Duodenal mucosa (tissue), 2 donors: ENCODE measurements at regions not wholly inside any gene's neighbourhood (a gene's known extent, or its start where the extent isn't known, plus 50 kb on each side); places are given as distances from the start of the nearest gene placed in this dataset.

Experiments used
- H3K27ac ChIP-seq: one replicate; pipeline ENCODE4 v1.7.0; 2013; ENCODE audit warnings: low read depth, low read length
- H3K27me3 ChIP-seq, 2 donors: one replicate each; pipeline ENCODE4 v1.7.0; 2013; ENCODE audit warnings: low read length in 2 of 2, control low read depth in 1 of 2; ENCODE audit not compliant: insufficient read depth in 2 of 2, control insufficient read depth in 1 of 2
- H3K36me3 ChIP-seq, 2 donors: one replicate each; pipeline ENCODE4 v1.7.0; 2013; ENCODE audit warnings: low read length in 2 of 2, control low read depth in 1 of 2; ENCODE audit not compliant: insufficient read depth in 2 of 2, control insufficient read depth in 1 of 2
- H3K4me1 ChIP-seq, 2 donors: one replicate each; pipeline ENCODE4 v1.7.0; 2013; ENCODE audit warnings: low read length in 2 of 2, control low read depth in 1 of 2; ENCODE audit not compliant: insufficient read depth in 2 of 2, control insufficient read depth in 1 of 2
- H3K4me3 ChIP-seq, 2 donors: one replicate each; pipeline ENCODE4 v1.7.0; 2013; ENCODE audit warnings: low read length in 2 of 2, low read depth in 1 of 2
- H3K9ac ChIP-seq, 2 donors: one replicate each; pipeline ENCODE4 v1.7.0; 2013; ENCODE audit warnings: low read length in 2 of 2, low read depth in 1 of 2
- H3K9me3 ChIP-seq, 2 donors: one replicate each; pipeline ENCODE4 v1.7.0; 2013; ENCODE audit warnings: low read length in 2 of 2, control low read depth in 1 of 2; ENCODE audit not compliant: control insufficient read depth in 1 of 2

DNA sequence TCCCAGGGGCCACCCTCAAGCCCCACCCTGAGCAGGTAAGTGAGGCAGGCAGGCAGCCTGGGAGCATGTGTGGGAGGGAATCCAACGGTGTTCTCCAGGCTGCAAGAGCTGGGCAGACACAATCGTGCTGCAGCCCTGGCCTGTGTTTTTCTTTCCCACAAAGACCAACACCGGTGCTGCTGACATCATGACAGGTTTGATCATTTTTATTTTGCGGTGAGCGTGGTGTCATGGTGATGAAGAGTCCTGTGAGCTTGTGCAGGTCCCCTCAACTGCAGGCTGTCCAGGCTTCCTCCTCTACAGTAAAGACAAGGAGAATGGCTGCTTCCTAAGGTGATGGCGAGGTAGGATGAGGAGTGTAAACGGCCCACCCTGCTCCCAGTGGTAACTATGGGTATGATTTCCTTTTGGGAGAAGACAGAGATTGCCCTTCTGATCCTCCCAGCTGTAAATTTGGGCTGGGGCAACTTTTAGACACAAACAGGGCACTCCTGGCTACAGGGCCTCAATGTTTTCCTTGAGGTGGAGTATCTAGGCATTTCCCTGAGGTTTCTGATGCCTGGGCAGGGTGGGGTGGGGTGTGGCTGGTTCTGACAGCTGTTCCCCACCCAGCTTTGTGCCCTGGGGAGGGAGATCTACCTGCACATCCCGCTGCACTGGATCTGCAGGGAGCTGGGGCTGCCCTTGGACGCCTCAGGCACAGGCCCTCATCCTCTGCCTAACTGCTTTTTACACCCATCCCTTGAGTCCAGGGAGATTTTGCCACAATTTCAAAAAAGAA, 109.1 kb downstream of the VCPKMT start:
- H3K36me3 ChIP-seq: no peaks in the 10 kb centered on the region
- no peaks in the 10 kb centered on the region for H3K9me3 ChIP-seq
- H3K4me1 ChIP-seq: peaks cover 14 to 15% of the 10 kb centered on the region in 2 donors
- H3K27me3 ChIP-seq: no peaks in the 10 kb centered on the region
- no peak overlapping the region for H3K9ac ChIP-seq
- H3K27ac ChIP-seq: no peak overlapping the region
- H3K4me3 ChIP-seq: no peak overlapping the region

DNA sequence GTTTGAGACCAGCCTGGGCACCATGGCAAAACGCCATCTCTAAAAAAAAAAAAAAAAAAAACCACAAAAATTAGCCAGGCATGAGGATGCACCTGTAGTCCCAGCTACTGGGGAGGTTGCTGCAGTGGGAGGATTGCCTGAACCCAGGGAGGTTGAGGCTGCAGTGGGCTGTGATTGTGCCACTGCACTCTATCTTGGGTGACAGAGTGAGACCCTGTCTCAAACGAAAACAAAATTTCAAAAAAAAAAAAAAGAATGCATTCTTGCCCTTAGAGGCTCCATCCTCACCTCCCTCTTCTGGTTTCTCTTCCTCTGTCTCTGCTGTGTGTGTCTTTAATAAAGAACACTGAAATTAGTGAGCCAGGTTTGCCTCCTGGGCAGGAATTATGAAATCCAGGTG, 107.8 kb downstream of the VCPKMT start:
- no peaks in the 10 kb centered on the region for H3K9me3 ChIP-seq
- H3K4me3 ChIP-seq: no peak overlapping the region
- H3K36me3 ChIP-seq: no peaks in the 10 kb centered on the region
- peaks cover 8 to 9% of the 10 kb centered on the region in 2 donors for H3K4me1 ChIP-seq
- H3K9ac ChIP-seq: no peak overlapping the region
- H3K27me3 ChIP-seq: no peaks in the 10 kb centered on the region
- H3K27ac ChIP-seq: no peak overlapping the region

DNA sequence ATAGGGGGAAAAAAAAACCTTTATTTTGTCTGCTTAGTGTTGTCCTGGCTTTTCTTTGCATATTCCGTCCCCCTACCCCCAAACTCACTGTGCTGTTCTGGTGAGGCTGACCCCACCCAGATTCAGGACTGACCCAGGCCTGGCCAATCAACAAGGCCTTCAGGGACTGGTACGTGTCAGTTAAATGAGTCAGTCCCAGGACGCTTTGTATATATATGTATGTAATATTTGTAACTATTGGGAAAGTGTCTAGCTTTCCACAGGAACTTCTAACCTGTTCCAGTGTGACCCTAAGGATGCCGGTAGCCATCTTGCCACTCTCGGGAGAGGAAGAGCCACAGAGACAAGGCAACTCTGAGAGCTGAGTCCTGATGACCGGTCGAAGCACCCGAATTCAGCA, 107.4 kb downstream of the VCPKMT start:
- no peak overlapping the region for H3K9ac ChIP-seq
- H3K36me3 ChIP-seq: no peaks in the 10 kb centered on the region
- no peaks in the 10 kb centered on the region for H3K9me3 ChIP-seq
- no peak overlapping the region for H3K27ac ChIP-seq
- H3K4me3 ChIP-seq: no peak overlapping the region
- peaks cover 4 to 9% of the 10 kb centered on the region in 2 donors for H3K4me1 ChIP-seq
- no peaks in the 10 kb centered on the region for H3K27me3 ChIP-seq

DNA sequence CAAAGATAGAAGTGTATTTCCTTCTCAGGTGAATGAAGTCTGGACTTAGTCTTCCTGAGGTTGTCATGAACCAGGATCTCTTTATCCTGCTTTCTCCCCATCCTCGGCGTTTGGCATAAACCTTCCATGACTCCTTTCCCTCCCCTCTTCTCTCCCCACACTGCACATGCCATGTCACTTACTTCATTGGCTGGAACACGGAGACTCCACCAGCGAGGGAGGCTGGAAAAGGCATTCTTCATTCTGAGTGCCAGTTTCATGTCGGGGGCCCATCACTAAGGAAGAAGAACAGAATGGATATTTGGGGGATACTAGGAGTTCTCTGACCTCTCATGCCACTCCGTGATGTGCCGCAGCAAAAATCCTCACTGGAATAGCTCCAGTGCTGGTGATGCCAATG, 105.6 kb downstream of the VCPKMT start:
- Histone ChIP-seq H3K9me3 (no peaks in the 10 kb centered on the region), H3K36me3 (no peaks in the 10 kb centered on the region), H3K27me3 (no peaks in the 10 kb centered on the region), H3K27ac (no peak overlapping the region), H3K9ac (no peak overlapping the region), H3K4me1 (peaks cover 0 to 6% of the 10 kb centered on the region in 2 donors), H3K4me3 (no peak overlapping the region)

DNA sequence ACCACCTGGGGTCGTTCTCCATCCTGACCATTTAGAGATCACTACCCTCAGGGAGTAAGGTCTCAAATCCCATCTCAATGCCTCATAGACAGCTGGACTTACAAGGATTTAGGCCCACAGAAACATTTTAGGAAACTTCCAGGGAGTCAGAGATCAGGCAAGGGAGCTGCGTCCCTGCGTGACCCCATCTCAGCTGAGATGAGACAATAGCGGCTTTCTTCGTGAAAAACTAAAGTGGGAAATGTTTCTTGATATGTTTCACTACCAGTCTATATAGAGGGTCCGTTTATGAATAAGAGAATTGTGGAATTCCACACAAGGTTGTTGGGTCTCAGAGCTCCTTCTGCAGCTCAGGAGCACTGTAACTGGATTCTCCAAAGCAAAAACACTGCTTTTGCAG, 105.1 kb downstream of the VCPKMT start:
- Histone ChIP-seq H3K9ac (no peak overlapping the region), H3K27me3 (no peaks in the 10 kb centered on the region), H3K27ac (no peak overlapping the region), H3K9me3 (no peaks in the 10 kb centered on the region), H3K4me3 (no peak overlapping the region), H3K36me3 (no peaks in the 10 kb centered on the region), H3K4me1 (peaks cover 0 to 6% of the 10 kb centered on the region in 2 donors)

DNA sequence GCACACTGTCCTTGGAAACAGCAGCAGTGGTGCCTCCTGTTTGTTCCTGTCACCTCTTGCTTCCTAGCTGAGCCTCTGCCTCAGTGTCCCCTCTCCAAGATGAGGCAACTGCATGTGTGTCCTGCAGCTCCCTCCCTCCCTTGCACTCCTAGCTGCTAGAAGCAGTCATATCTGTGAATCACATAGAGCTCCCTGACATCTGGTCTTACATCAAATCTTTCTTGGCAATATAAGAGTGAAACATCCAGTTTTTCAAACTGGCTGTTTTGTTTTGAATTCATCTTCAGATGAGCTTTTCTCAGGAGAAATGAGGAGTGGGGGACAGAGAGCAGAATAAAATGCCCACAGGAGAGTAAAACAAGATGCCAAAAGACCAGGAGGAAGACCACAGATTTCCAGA, 103.7 kb downstream of the VCPKMT start:
- Histone ChIP-seq H3K4me1 (peaks cover 0 to under 1% of the 10 kb centered on the region in 2 donors), H3K9ac (no peak overlapping the region), H3K36me3 (no peaks in the 10 kb centered on the region), H3K27ac (no peak overlapping the region), H3K4me3 (no peak overlapping the region), H3K9me3 (no peaks in the 10 kb centered on the region), H3K27me3 (no peaks in the 10 kb centered on the region)

DNA sequence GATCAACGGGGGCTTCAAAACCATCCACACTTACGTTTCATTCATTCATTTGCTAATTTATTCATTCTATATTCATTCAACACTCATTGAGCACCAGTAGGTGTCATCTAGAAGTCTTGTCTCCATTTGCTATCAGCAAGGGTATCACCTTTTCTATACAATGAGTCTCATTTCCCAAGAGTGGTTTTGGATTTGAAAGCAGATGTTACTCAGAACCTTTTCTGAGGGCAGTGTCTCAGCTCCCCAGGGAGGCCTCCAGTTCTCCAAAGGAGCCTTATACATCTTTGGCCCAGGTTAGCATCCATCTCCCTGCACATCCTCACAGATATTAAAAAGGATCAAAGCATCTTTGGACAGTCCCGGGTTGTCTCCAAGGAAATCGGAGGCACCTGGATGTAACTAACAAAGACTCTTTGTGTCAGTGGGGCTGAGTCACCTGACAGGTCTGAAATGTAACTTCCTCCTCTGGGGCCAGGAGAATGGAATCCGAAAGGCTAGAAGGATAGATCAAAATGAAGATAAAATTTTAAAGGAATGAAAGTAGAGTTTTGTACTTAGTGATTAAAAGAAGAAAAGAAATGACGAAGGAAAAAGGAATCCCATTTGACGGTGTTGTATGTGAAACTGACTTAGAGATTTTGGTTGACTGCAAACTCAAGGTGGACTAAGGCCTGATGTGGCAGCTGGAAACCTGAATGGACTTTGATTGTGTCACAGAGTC, 103.0 kb downstream of the VCPKMT start:
- Histone ChIP-seq H3K9me3 (no peaks in the 10 kb centered on the region), H3K4me1 (peaks cover 6 to 7% of the 10 kb centered on the region in 2 donors), H3K27ac (no peak overlapping the region), H3K36me3 (no peaks in the 10 kb centered on the region), H3K9ac (no peak overlapping the region), H3K4me3 (no peak overlapping the region), H3K27me3 (no peaks in the 10 kb centered on the region)

DNA sequence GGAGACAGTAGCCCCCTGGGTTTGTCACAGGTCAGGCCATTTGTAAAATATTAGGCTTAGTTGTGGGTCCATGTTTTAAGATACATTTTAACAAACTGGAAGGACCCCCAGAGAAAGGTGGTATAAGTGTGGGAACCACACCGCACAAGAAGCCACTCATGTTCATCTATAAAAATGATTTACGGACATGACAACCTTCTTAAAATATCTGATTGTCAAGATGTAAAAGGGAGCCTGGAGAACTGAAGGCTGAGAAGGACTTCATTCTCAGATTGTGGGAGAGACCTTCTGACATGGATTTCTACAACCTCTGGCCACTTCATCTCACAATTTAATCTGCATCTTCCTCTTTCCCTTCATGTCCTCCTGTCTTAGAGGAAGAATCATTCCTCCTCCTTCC, 102.4 kb downstream of the VCPKMT start:
- Histone ChIP-seq H3K27ac (no peak overlapping the region), H3K4me1 (peaks cover 10 to 13% of the 10 kb centered on the region in 2 donors), H3K4me3 (no peak overlapping the region), H3K36me3 (no peaks in the 10 kb centered on the region), H3K9me3 (no peaks in the 10 kb centered on the region), H3K27me3 (no peaks in the 10 kb centered on the region), H3K9ac (no peak overlapping the region)

DNA sequence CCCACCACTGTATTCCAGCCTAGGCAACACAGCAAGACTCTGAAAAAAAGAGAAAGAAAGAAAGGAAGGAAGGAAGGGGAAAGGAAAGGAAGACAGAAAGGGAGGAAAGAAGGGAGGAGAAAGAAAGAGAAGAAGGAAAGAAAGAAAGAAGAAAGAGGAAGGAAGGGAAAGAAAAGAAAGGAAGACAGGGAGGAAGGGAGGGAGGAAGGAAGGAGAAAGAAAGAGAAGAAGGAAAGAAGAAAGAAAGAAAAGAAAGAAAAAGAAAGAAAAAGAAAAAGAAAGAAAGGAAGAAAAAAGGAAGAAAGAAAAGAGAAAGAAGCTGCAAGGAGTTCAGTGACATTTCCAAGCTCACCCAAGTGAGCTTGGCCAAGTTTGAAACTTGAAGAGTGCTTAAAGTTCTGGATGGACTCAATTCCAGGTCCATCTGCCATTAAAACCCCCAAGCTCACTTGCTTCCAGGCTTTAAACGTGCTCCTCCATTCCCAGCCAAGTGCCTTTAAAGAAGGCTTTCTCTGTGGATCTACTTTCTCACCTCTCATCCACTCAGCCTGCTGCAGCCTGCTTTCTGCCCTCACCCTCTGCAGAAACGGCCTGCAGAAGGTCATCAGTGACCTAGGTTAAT, 101.5 kb downstream of the VCPKMT start:
- no peak overlapping the region for H3K27ac ChIP-seq
- H3K36me3 ChIP-seq: no peaks in the 10 kb centered on the region
- H3K27me3 ChIP-seq: no peaks in the 10 kb centered on the region
- H3K9me3 ChIP-seq: peaks cover 0 to under 1% of the 10 kb centered on the region in 2 donors
- no peak overlapping the region for H3K4me3 ChIP-seq
- H3K9ac ChIP-seq: no peak overlapping the region
- peaks cover 10 to 14% of the 10 kb centered on the region in 2 donors for H3K4me1 ChIP-seq

DNA sequence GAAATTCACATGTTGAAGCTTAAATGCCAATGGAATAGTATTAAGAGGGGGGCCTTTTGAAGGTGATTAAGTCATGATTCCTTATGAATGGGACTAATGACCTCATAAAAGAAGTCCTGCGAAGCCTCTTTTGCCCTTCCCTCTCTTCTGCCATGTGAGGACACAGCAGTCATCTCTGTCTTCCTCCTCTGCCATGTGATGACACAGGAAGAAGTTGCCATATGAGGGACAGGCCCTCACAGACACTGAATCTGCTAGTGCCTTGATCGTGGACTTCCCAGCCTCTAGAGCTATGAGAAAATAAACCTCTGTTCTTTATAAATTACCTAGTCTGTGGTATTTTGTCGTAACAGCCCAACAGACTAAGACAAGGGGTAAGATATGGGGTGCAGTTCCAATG, 100.7 kb downstream of the VCPKMT start:
- Histone ChIP-seq H3K36me3 (no peaks in the 10 kb centered on the region), H3K9me3 (peaks cover 0 to 7% of the 10 kb centered on the region in 2 donors), H3K4me1 (peaks cover 10 to 14% of the 10 kb centered on the region in 2 donors), H3K4me3 (no peak overlapping the region), H3K27ac (no peak overlapping the region), H3K27me3 (no peaks in the 10 kb centered on the region), H3K9ac (no peak overlapping the region)
